K562 (cell line): ENCODE measurements at regions not wholly inside any gene's neighbourhood (a gene's known extent, or its start where the extent isn't known, plus 50 kb on each side); places are given as distances from the start of the nearest gene placed in this dataset.

Experiments
- ATAC-seq: fragments of 200-7000 bp; cut with Tn5 transposase; 3 replicates; pipeline ENCODE4 v1.9.1; 2020; ENCODE audit warnings: moderate library complexity
- BruUV-seq: library from RNA; stranded (reverse); fragments of 400-500 nt; replicated peaks from 2 replicates; lab custom pipeline; 2021; lab: Mats Ljungman, UMichigan
- CTCF ChIA-PET: fragments of 300-600 bp; formaldehyde crosslinking; extraction: SDS; loops from one replicate; lab custom pipeline; 2021; ENCODE audit warnings: low intra/inter-chr PET ratio; lab: Yijun Ruan, JAX
- POLR2A ChIA-PET: fragments of 300-600, 350-650 bp; sonication (Branson Sonifier 250); formaldehyde crosslinking; extraction: SDS; loops from one replicate; lab custom pipeline; 2021; ENCODE audit warnings: antibody characterized with exemption, inconsistent platforms; lab: Yijun Ruan, JAX
- DNase-seq, 4 experiments: peaks; one replicate each; pipeline versions ENCODE4 v3.0.0 to v3.0.0-alpha.2; 2011 to 2018; ENCODE audit warnings: low spot score in 3 of 4, mixed read lengths in 3 of 4; ENCODE audit errors: extremely low read depth in 1 of 4
- FAIRE-seq: peaks from 2 replicates; lab custom pipeline; 2011; peaks lifted over from hg19 to GRCh38; lab: Jason Lieb, UNC
- H2AFZ ChIP-seq: 2 replicates; pipeline ENCODE4 v1.6.0; 2011; ENCODE audit warnings: low read depth, low read length, control low read depth, inconsistent platforms
- H3K27ac ChIP-seq: fragments of 200-600 bp; 3 replicates; pipeline ENCODE4 v1.8.0; 2011; ENCODE audit warnings: low read depth, mild to moderate bottlenecking, control low read depth, inconsistent platforms, low read length, moderate library complexity, mixed read lengths; ENCODE audit errors: extremely low read depth
- H3K27me3 ChIP-seq, 2 experiments: fragments of 300-600 bp in 1 of 2; 2 replicates in 1 of 2; 3 replicates in 1 of 2; pipeline versions ENCODE4 v1.6.0 to v1.8.0; 2011; ENCODE audit warnings: inconsistent platforms in 2 of 2, low read length in 2 of 2, mild to moderate bottlenecking in 1 of 2, mixed read lengths in 1 of 2, moderate library complexity in 1 of 2; ENCODE audit not compliant: control insufficient read depth in 2 of 2, insufficient read depth in 2 of 2
- H3K36me3 ChIP-seq: fragments of 300-600 bp; 3 replicates; pipeline ENCODE4 v1.8.0; 2011; ENCODE audit warnings: mild to moderate bottlenecking, low read length, inconsistent platforms; ENCODE audit not compliant: control insufficient read depth, insufficient read depth
- H3K4me1 ChIP-seq, 2 experiments: fragments of 200-600 bp in 1 of 2; replicated peaks in 1 of 2; 2 replicates in 1 of 2; 3 replicates in 1 of 2; pipeline versions ENCODE4 v1.5.1 to v1.8.0; 2011; ENCODE audit warnings: inconsistent platforms in 2 of 2, low read length in 2 of 2, mild to moderate bottlenecking in 1 of 2, mixed read lengths in 1 of 2, moderate library complexity in 1 of 2; ENCODE audit not compliant: control insufficient read depth in 2 of 2, insufficient read depth in 2 of 2
- H3K4me2 ChIP-seq: 2 replicates; pipeline ENCODE4 v1.6.1; 2011; ENCODE audit warnings: low read length, control low read depth, inconsistent platforms, mixed read lengths; ENCODE audit not compliant: insufficient read depth
- H3K4me3 ChIP-seq: fragments of 200-600 bp; sonication (generic), shearing (Covaris generic); 2 replicates; pipeline ENCODE4 v1.5.1; 2016; ENCODE audit warnings: control low read depth, inconsistent platforms
- H3K79me2 ChIP-seq: fragments of 200-600 bp; 3 replicates; pipeline ENCODE4 v1.8.0; 2011; ENCODE audit warnings: low read length, inconsistent platforms; ENCODE audit not compliant: control insufficient read depth, insufficient read depth
- H3K9ac ChIP-seq, 2 experiments: 2 replicates each; pipeline versions ENCODE4 v1.6.0 to v1.6.1; 2011; ENCODE audit warnings: low read depth in 2 of 2, low read length in 2 of 2, control low read depth in 1 of 2, inconsistent platforms in 1 of 2, mild to moderate bottlenecking in 1 of 2, mixed read lengths in 1 of 2; ENCODE audit not compliant: insufficient read depth in 1 of 2
- H3K9me1 ChIP-seq: one replicate; pipeline ENCODE4 v1.6.0; 2011; ENCODE audit warnings: inconsistent platforms, mild to moderate bottlenecking, low read length, moderate library complexity; ENCODE audit not compliant: control insufficient read depth, insufficient read depth
- H3K9me3 ChIP-seq: replicated peaks from 2 replicates; pipeline ENCODE4 v1.5.1; 2011; ENCODE audit warnings: low read depth, low read length, inconsistent platforms; ENCODE audit not compliant: control insufficient read depth, insufficient read depth
- H4K20me1 ChIP-seq: replicated peaks from 2 replicates; pipeline ENCODE4 v1.6.1; 2011; ENCODE audit warnings: low read length, inconsistent platforms, mixed read lengths; ENCODE audit not compliant: control insufficient read depth, insufficient read depth
- JUND ChIP-seq, 2 experiments: IDR thresholded peaks; 2 replicates in 1 of 2; 3 replicates in 1 of 2; pipeline ENCODE4 v1.6.1; 2011; ENCODE audit warnings: borderline replicate concordance in 2 of 2, low read depth in 2 of 2, low read length in 2 of 2, improper control_type of control experiment in 1 of 2, missing biosample characterization in 1 of 2, missing genetic modification characterization in 1 of 2, missing genetic modification reagents in 1 of 2
- LARP7 ChIP-seq: fragments of 450-650 bp; IDR thresholded peaks from 2 replicates; pipeline ENCODE4 v1.6.1; 2016
- RAD21 ChIP-seq, 2 experiments: fragments of 250-450 bp in 1 of 2; fragments of 450-650 bp in 1 of 2; sonication (Bioruptor Pico) in 1 of 2; formaldehyde crosslinking in 1 of 2; IDR thresholded peaks in 1 of 2; conservative IDR thresholded peaks in 1 of 2; 2 replicates each; pipeline versions ENCODE4 v1.4.0 to v1.8.0; 2020 to 2022; ENCODE audit warnings: mild to moderate bottlenecking in 2 of 2, moderate library complexity in 1 of 2
- U2AF2 ChIP-seq: fragments of 200-400 bp; formaldehyde crosslinking; optimal IDR thresholded peaks from 2 replicates; pipeline ENCODE3; 2017; ENCODE audit warnings: low read depth, mild to moderate bottlenecking, low read length
- ZNF644 ChIP-seq: fragments of 200-800 bp; sonication (Bioruptor generic); IDR thresholded peaks from 2 replicates; pipeline ENCODE4 v1.6.1; 2016; ENCODE audit warnings: low read depth, missing genetic modification characterization, missing compliant biosample characterization
- WGBS: fragments of 100-300 bp; shearing (Covaris generic); methylation state at CpG from one replicate; pipeline ENCODE4 v1.1.6; 2016; ENCODE audit warnings: low coverage, mixed read lengths; ENCODE audit not compliant: insufficient coverage; ENCODE audit errors: missing lambda C conversion rate; 5-methylcytosine and 5-hydroxymethylcytosine counted together
- in situ Hi-C: fragments of 300-500 bp; cut with MboI; formaldehyde crosslinking; loops from 4 replicates; pipeline ENCODE4 v1.15.0; 2018; ENCODE audit warnings: inconsistent platforms, mixed read lengths
- intact Hi-C: fragments of 100-400 bp; cut with micrococcal nuclease; formaldehyde crosslinking; loops from 2 replicates; pipeline ENCODE4 v1.14.2; 2022
- TF ChIP-seq, protein P1 (sequence below): sonication (generic); formaldehyde crosslinking; IDR thresholded peaks from 2 replicates; pipeline ENCODE4 v1.8.0; 2022; ENCODE audit warnings: mild to moderate bottlenecking, missing genetic modification reagents

DNA sequence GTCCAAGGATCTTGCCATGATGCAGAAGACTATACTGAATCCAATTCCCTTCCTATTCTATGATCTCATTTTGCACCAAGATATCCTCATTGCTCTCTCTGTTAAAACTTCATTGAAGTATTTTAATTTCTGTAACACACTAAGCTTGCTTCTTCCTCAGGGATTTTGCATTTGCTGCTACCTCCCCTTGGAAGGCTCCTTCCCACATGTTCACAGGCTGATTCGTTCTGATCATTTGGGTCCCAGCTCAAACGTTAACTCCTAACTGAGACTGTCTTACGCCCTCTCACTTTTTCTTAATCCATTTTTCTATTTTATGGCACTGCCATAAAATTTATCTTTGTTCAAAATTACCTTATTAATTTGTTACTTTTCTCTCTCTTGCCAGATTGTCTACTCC lies 713.0 kb upstream of the LRRC4C start:
- no peak for DNase-seq
- no peaks in the 10 kb centered on the region for H3K9me1 ChIP-seq
- ChIA-PET CTCF (no interaction called here), POLR2A (interaction anchor here (0.8 kb wide), 1 partner anchor 12 kb away, joined by 3 read pairs; no protein-coding TSS in a partner anchor)
- WGBS, result 0% methylated on average over 3 of the region's 3 CpGs
- no peaks in the 10 kb centered on the region for H3K9me3 ChIP-seq
- no peaks in the 10 kb centered on the region for H3K79me2 ChIP-seq
- TF ChIP-seq ZNF644 (no peak), JUND (IDR thresholded peaks at IDR 0.05; ENCODE audit: borderline replicate concordance, low read depth, low read length) (no peak), JUND (tag; IDR thresholded peaks at IDR 0.05; ENCODE audit: borderline replicate concordance, low read depth, low read length) (no peak), RAD21 (CRISPR knock-in tag; conservative IDR thresholded peaks at IDR 0.05 in 1 of 2, IDR thresholded peaks at IDR 0.05 in 1 of 2) (no peak), U2AF2 (no peak), LARP7 (no peak)
- TF ChIP-seq, protein P1, sequence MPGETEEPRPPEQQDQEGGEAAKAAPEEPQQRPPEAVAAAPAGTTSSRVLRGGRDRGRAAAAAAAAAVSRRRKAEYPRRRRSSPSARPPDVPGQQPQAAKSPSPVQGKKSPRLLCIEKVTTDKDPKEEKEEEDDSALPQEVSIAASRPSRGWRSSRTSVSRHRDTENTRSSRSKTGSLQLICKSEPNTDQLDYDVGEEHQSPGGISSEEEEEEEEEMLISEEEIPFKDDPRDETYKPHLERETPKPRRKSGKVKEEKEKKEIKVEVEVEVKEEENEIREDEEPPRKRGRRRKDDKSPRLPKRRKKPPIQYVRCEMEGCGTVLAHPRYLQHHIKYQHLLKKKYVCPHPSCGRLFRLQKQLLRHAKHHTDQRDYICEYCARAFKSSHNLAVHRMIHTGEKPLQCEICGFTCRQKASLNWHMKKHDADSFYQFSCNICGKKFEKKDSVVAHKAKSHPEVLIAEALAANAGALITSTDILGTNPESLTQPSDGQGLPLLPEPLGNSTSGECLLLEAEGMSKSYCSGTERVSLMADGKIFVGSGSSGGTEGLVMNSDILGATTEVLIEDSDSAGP (CRISPR knock-in tag), result no peak
- H3K4me1 ChIP-seq, result no peaks in the 10 kb centered on the region
- no peak overlapping the region for H3K4me3 ChIP-seq
- intact Hi-C loops, result no loop called here
- FAIRE-seq, result no peak
- H3K9ac ChIP-seq, result no peak overlapping the region
- BruUV-seq, result no TSS peak
- H2AFZ ChIP-seq, result no peak overlapping the region
- in situ Hi-C loops, result no loop called here
- no peak for ATAC-seq
- no peaks in the 10 kb centered on the region for H3K27me3 ChIP-seq
- H4K20me1 ChIP-seq, result no peaks in the 10 kb centered on the region
- H3K4me2 ChIP-seq, result no peak overlapping the region
- no peak overlapping the region for H3K27ac ChIP-seq
- no peaks in the 10 kb centered on the region for H3K36me3 ChIP-seq
